ENCODE measurements at regions not wholly inside any gene's neighbourhood (a gene's known extent, or its start where the extent isn't known, plus 50 kb on each side); places are given as distances from the start of the nearest gene placed in this dataset.

GRCh38 chr20:22371843-22372242 is 212.5 kb downstream of the FOXA2 start:
- DNase-seq (ENCODE audit: low spot score) = no peak
- no peak for TF ChIP-seq CTCF (IDR thresholded peaks at IDR 0.05)
- Histone ChIP-seq H3K4me3 (no peak overlapping the region), H3K27ac (no peak overlapping the region)

- DNase-seq (ENCODE audit: low spot score) = no peak
- H3K27ac ChIP-seq = no peak overlapping the region
- no peak for TF ChIP-seq CTCF (IDR thresholded peaks at IDR 0.05)
Measured at GRCh38 chr20:22370137-22370536, 214.2 kb downstream of the FOXA2 start.

GRCh38 chr20:22369100-22369499 is 215.3 kb downstream of the FOXA2 start:
- Histone ChIP-seq H3K4me3 (no peak overlapping the region), H3K27ac (no peak overlapping the region)
- no peak for DNase-seq (ENCODE audit: low spot score)
- no peak for TF ChIP-seq CTCF (IDR thresholded peaks at IDR 0.05)

More at GRCh38 chr20:22370137-22370536, 214.2 kb downstream of the FOXA2 start:
- H3K4me3 ChIP-seq = no peak overlapping the region

- no peak for TF ChIP-seq CTCF (IDR thresholded peaks at IDR 0.05)
- no peak for DNase-seq (ENCODE audit: low spot score)
- Histone ChIP-seq H3K4me3 (no peak overlapping the region), H3K27ac (no peak overlapping the region)
Measured at GRCh38 chr20:22368235-22368634, 216.1 kb downstream of the FOXA2 start.

- TF ChIP-seq CTCF (IDR thresholded peaks at IDR 0.05) = no peak
- no peak for DNase-seq (ENCODE audit: low spot score)
- Histone ChIP-seq H3K4me3 (no peak overlapping the region), H3K27ac (no peak overlapping the region)
Measured at GRCh38 chr20:22366631-22367030, 217.7 kb downstream of the FOXA2 start.

- TF ChIP-seq CTCF (IDR thresholded peaks at IDR 0.05) = no peak
- DNase-seq (ENCODE audit: low spot score) = no peak
- H3K27ac ChIP-seq = no peak overlapping the region
- no peak overlapping the region for H3K4me3 ChIP-seq
Measured at GRCh38 chr20:22354647-22355046, 229.7 kb downstream of the FOXA2 start.

GRCh38 chr20:22353586-22353985 is 230.8 kb downstream of the FOXA2 start:
- Histone ChIP-seq H3K4me3 (no peak overlapping the region), H3K27ac (no peak overlapping the region)
- no peak for DNase-seq (ENCODE audit: low spot score)
- no peak for TF ChIP-seq CTCF (IDR thresholded peaks at IDR 0.05)

Measured in coronary artery (tissue), 2 donors.